Stimulated activated naive CD8-positive, alpha-beta T cell treated with anti-CD3 and anti-CD28 coated beads, Interleukin-15, Interleukin-2, amounts not matched to agents 100 U/mL and 50 U/mL, for 24 hours (primary cell): ENCODE measurements at regions not wholly inside any gene's neighbourhood (a gene's known extent, or its start where the extent isn't known, plus 50 kb on each side); places are given as distances from the start of the nearest gene placed in this dataset.
"Not testable (repeated sequence)": the region's sequence is repeated elsewhere in the genome, so short reads cannot be mapped to it uniquely, and the experiment has no call there.

ENCODE experiments used
- ATAC-seq: fragments of 150-1000 bp; cut with Tn5 transposase; one replicate; pipeline ENCODE4 v1.10.0; 2021
- DNase-seq: peaks from one replicate; pipeline ENCODE4 v3.0.0; 2021

- DNase-seq: no peak
- no peak for ATAC-seq
Observed at GRCh38 chr14:65964366-65964765, 521.8 kb upstream of the CCDC196 start.

DNA sequence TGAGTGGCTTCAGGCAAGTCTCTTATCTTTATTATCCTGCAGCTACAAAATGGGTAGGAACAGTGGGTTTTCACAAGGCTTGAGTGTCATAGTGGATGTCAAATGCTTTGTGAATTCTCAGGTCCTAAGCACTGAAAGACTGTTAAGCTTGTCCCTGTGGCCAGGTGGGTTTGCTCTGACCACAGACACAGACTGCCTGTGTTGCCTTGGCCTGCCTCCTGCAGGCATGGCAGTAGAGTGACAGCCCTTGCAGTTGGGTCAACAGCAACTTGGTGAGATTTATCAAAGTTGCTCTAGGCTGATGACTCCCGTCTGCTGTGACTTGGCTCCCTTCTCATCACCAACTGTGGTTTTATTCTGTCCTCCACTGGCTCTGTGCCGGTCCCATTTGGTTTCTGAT, 520.0 kb upstream of the CCDC196 start:
- no peak for DNase-seq
- no peak for ATAC-seq

DNA sequence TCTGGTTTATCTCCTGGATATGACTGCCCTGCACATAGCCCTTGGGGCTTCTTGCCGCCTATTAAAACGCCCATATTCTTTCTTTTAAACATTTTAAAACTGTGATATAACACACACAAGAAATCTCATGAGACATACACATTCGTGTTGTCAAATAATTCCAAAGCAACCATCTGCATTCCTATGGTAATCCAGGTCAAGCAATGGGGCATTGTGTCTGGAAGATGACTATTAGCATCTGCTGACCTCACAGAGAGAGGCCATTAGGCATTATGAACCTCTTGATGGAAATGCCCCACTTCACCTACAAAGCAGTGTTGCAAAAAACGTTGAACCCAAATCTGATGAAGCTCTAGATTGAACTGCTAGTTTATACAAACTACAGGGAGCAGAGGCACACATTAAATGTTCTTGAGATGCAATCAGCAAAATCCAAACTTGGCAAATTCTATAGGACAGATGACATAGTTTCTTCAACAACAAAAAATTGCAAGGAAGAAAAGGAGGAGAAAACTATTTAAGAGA, 513.8 kb upstream of the CCDC196 start:
- no peak for ATAC-seq
- DNase-seq: no peak

GRCh38 chr14:65972891-65973290, 513.3 kb upstream of the CCDC196 start:
- ATAC-seq: no peak
- DNase-seq: no peak

DNA sequence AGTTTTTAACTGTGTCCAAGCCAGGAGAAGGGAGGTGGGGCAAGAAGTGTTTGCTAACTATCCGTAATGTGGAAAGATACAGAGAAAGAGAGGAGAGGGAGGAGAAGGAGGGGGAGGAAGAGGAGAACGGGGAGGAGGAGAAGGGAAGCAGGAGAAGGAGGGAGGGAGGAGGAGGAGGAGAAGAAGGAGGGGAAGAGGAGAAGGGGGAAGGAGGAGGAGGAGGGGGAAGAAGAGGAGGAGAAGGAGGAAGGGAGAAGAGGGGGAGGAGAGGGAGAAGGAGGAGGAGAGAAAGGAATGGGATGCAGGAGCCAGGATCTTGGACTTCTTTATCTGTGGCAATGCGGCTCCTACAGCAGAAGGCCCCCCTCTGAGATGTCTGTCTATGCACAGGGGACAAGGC, 510.3 kb upstream of the CCDC196 start:
- ATAC-seq: no peak
- no peak for DNase-seq

- ATAC-seq: no peak
- DNase-seq: no peak
Observed at GRCh38 chr14:65976761-65977404, 509.3 kb upstream of the CCDC196 start.

- DNase-seq (no peak), ATAC-seq (no peak)
Observed at GRCh38 chr14:65981192-65981843, 504.9 kb upstream of the CCDC196 start.

- ATAC-seq (no peak), DNase-seq (no peak)
Observed at GRCh38 chr14:65986041-65986440, 500.1 kb upstream of the CCDC196 start.

- DNase-seq (no peak), ATAC-seq (no peak)
Observed at GRCh38 chr14:65989981-65990380, 496.2 kb upstream of the CCDC196 start.

GRCh38 chr14:65991104-65991503, 495.1 kb upstream of the CCDC196 start:
- DNase-seq (no peak), ATAC-seq (no peak)

DNA sequence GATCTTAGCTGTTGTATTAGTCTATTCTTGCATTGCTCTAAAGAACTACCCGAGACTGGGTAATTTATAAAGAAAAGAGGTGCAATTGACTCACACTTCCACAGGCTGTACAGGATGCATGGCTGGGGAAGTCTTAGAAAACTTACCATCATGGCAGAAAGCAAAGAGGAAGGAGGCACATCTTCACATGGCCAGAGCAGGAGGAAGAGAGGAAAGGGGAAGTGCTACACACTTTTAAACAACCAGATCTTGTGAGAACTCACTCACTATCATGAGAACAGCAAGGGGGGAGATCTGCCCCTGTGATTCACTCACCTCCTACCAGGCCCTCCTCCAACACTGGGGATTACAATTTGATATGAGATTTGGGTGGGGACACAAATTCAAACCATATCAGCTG, 494.2 kb upstream of the CCDC196 start:
- DNase-seq, ATAC-seq: not testable (repeated sequence)

DNA sequence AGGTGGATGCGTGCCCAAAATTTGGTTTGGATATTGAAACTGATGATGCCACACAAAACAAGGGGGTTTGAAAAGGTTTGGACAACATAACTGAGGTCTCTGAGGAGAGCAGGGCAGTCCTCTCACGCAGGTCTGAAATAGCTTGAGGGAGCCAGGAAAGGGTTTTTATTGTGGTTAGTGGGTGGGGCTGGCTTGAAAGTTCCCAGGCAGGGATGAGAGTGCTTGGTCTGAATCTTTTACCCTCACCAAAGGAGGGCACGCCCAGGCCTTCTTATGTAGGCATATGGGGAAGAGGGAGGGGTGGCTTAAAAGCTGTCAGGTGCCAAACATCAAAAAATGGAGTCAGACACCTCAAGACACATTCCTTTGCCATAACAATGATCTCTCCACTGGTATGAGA, 493.1 kb upstream of the CCDC196 start:
- DNase-seq: no peak
- ATAC-seq: no peak

GRCh38 chr14:65993996-65994395, 492.2 kb upstream of the CCDC196 start:
- ATAC-seq (no peak), DNase-seq (no peak)

DNA sequence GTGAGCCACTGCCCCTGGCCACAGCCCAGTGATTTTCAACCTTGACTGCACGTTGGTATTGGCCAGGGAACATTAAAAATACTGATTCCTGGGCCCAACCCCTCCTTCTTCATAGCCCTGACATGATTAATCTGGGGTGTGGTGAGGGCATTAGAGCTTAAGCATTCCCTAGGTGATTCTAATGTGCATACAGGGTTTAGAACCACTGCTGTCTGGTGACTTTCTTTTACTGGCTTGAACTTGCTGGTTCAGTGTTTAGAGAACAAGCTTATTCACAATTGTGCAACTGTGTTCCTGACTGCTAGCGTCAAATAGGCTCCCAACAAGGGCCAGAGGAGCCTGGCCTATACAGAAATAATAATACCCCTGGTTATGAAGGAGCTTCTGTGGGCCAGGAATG, 488.8 kb upstream of the CCDC196 start:
- ATAC-seq (no peak), DNase-seq (no peak)

- ATAC-seq (no peak), DNase-seq (no peak)
Observed at GRCh38 chr14:65999865-66000264, 486.3 kb upstream of the CCDC196 start.

DNA sequence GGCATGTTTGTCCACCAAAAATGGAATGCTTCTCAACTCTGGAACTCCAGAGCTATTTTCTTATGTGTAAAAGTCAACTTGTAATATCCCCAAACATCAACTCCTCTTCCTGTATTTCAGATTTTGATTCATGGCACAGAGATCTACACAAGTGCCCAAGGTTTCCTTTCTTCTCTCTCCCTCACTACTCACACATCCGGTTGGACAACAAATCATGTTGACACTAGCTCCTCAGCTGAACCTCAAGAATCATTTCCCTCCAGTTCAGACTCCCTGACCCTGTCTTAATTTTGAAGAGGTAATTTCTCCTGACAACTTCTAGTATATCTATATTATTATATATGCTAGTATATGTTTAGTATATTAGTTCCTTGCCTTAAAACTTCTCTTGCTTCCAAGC, 485.4 kb upstream of the CCDC196 start:
- DNase-seq (no peak), ATAC-seq (no peak)

- ATAC-seq (no peak), DNase-seq (no peak)
Observed at GRCh38 chr14:66001356-66001755, 484.8 kb upstream of the CCDC196 start.

DNA sequence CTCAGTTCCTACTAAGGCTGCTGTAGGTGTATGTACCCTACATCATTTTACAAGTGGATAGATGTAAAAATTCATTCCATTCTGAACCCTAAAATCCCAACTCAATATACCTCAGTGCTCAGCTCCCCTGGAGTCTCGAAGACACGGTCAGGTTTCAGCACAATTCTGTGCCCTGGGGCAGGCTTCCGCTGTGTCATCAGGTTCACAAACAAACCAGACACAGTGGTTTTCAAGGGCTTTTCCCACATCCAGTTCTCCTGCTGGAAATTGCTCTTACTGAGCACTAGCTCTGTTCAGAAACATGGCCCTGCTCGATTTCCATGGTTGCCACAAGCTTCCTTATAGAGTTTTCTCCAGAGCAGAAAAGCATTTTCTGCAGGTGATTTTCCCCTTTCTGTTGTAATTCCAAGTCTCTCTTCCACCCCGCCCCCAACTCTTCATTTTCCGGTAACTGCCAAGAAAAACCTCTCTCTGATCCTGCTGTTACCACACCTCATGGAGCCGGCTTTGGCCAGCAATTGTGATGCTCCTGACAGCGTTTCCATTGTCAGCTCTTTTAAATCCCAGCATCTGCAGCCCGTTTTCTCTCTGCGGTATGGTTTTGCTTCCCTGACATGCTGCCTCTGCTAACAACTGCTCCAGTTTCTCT, 483.0 kb upstream of the CCDC196 start:
- DNase-seq (no peak), ATAC-seq (no peak)

DNA sequence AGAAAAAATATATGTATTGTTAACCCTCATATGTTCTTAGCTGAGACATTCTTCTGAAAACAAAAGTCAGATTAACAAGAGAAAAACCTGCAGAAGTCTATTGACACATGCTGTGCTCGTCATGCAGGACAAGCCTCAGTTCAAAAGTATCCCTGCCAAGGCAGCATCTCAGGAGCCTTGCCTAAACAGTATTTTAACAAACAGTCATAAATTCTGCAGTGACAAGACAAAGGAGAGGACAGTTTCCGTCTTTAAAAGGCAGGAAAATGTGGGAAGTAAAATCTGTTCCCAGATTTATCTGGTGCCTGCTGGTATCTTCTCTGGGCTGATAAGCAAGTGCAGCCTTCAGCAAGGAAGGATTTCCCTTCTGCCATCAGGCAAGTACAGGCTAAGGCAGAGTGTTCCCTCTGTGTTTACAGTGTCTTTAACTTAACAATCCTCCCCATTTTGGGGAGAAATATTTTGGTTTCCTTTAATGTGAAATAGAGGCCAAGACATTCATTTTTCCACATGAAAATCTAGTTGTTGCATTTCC, 480.2 kb upstream of the CCDC196 start:
- ATAC-seq (no peak), DNase-seq (no peak)

DNA sequence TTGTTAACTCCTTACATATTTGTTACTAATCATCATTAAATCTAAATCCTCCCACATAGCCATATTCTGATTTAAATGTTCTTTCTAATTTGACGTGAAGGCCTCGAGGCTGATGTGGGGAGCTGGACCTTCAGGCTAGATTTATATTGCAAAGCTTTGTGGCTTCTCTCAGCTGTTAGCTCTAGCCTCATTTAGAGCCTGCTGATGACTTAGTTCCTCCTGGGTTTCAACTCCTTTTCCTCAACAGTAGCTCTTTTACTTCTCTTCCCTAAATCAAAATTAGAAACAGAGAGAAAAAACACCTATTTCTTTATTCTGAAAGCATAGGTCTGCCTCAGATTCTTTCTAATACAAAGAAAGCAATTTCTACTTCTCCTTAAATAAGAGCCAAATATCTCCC, 477.5 kb upstream of the CCDC196 start:
- ATAC-seq (no peak), DNase-seq (no peak)

DNA sequence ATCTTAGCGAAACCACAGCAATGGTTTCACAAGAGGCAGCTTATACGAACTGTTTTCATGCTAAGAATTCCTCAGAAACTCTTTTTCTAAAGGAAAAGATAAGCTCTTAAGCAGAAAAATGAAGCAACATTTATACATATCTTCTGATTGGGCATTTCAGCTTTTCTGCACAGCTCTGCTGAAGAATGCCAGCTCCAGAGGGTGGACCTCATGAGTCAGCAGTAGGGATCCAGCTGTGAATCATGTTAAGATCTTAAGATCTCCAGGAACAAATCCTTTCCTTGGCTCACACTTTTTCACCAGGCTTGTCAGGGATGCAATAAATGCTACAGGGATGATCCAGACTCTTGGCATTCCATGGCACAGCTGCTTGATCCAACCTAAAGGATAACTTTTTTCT, 477.1 kb upstream of the CCDC196 start:
- ATAC-seq (no peak), DNase-seq (no peak)

GRCh38 chr14:66010695-66011094, 475.5 kb upstream of the CCDC196 start:
- DNase-seq: no peak
- ATAC-seq: no peak

GRCh38 chr14:66011855-66012254, 474.3 kb upstream of the CCDC196 start:
- DNase-seq (no peak), ATAC-seq (no peak)
